DMS 273 (cell line): ENCODE measurements at regions not wholly inside any gene's neighbourhood (a gene's known extent, or its start where the extent isn't known, plus 50 kb on each side); places are given as distances from the start of the nearest gene placed in this dataset.

Experiments
- DNase-seq: peaks from one replicate; lab custom pipeline; 2025; ENCODE audit not compliant: unreplicated experiment; lab: John Stamatoyannopoulos, UW

- no peak for DNase-seq
Measured at GRCh38 chr3:18501679-18502343, 76.7 kb upstream of the SATB1 start.

- DNase-seq: no peak
Measured at GRCh38 chr3:18500322-18500721, 75.2 kb upstream of the SATB1 start.

- no peak for DNase-seq
Measured at GRCh38 chr3:18499301-18499700, 74.2 kb upstream of the SATB1 start.

DNA sequence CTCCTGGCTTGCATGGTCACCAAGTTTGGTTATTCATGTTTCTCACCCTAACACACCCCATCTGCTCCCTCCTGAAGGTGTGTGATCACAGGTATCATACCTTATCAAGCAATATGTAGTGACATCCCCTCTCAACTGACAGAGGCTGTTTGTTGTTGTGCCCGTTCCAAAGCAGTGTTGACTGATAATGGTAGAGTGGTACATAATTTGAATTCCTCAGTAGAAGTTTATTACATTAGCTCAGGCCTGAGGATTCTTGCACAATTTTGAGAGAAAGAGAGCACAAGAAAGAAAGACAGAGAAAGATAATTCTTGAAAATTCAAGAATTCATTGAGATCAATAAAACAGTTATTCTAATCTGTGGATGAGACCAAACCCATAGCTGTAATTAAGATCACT is 69.1 kb upstream of the SATB1 start:
- no peak for DNase-seq

GRCh38 chr3:18489939-18490338 is 64.8 kb upstream of the SATB1 start:
- DNase-seq: no peak

DNA sequence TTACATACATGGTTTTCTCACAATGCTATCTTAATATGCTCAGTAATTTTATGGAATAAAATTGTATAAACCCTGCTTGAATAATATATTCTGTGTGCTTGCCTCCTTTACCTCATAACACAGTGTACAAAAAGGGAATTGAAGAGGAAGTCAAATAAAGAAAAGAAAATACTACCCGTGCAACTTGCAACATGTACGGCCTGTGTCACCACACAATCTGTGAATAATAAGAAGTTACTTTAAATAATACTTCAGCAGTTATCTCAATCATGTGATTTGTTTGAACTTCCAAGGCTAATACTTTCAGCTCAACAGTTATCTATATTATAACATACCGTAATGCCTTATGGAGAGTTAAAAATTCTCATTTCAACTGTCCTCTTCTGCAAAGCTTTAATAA is 58.1 kb upstream of the SATB1 start:
- DNase-seq: no peak

- no peak for DNase-seq
Measured at GRCh38 chr3:18481946-18482548, 56.9 kb upstream of the SATB1 start.

DNA sequence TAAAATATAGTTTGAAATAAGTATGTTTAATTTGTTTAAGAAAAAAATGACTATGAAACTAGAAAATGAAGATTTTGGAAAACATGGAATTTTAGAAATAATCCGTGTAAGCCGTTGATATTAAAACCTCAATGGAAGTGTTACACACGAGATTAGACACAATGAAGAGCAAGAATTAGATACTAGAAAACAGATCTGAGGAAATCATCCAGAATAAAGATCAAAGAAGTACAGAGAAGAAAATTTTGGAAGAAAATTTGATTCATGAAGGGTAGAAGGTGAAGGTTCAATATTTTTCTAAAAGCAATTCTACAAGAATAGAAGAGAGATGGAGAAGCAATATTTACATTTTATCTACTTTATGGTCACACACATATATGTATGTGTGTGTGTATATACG is 52.5 kb upstream of the SATB1 start:
- DNase-seq: no peak
